IMR-90 (cell line): ENCODE measurements at regions not wholly inside any gene's neighbourhood (a gene's known extent, or its start where the extent isn't known, plus 50 kb on each side); places are given as distances from the start of the nearest gene placed in this dataset.

Experiments
- ATAC-seq: fragments of 200-7000 bp; cut with Tn5 transposase; 2 replicates; pipeline ENCODE4 v1.9.1; 2020; ENCODE audit warnings: low read depth, mild to moderate bottlenecking, moderate library complexity
- BruUV-seq: library from RNA; stranded (reverse); fragments of 400-500 nt; replicated peaks from 2 replicates; lab custom pipeline; 2021; lab: Mats Ljungman, UMichigan
- CTCF ChIA-PET: fragments of 300-600 bp; formaldehyde crosslinking; extraction: SDS; loops from one replicate; lab custom pipeline; 2021; ENCODE audit warnings: antibody characterized with exemption; lab: Yijun Ruan, JAX
- POLR2A ChIA-PET: fragments of 300-600 bp; sonication (Branson Sonifier 250); formaldehyde crosslinking; loops from one replicate; lab custom pipeline; 2022; ENCODE audit warnings: antibody characterized with exemption; ENCODE audit not compliant: unreplicated experiment; lab: Charles Lee
- DNase-seq: peaks from one replicate; pipeline ENCODE4 v3.0.0; 2013
- H2AFZ ChIP-seq: replicated peaks from 2 replicates; pipeline ENCODE3; 2013; ENCODE audit warnings: low read length, mild to moderate bottlenecking; ENCODE audit not compliant: poor library complexity
- H2AK5ac ChIP-seq: 2 replicates; pipeline ENCODE4 v1.6.1; 2013; ENCODE audit warnings: low read depth, low read length, inconsistent platforms
- H2AK9ac ChIP-seq: replicated peaks from 2 replicates; pipeline ENCODE3; 2013; ENCODE audit warnings: mild to moderate bottlenecking, low read depth, low read length, moderate library complexity; ENCODE audit not compliant: poor library complexity
- H2BK120ac ChIP-seq: 2 replicates; pipeline ENCODE4 v1.6.1; 2013; ENCODE audit warnings: low read depth, low read length, inconsistent platforms
- H2BK15ac ChIP-seq: 3 replicates; pipeline ENCODE4 v1.6.1; 2013; ENCODE audit warnings: low read depth, low read length, inconsistent platforms
- H2BK20ac ChIP-seq: 2 replicates; pipeline ENCODE4 v1.6.1; 2013; ENCODE audit warnings: low read depth, mild to moderate bottlenecking, inconsistent platforms, low read length, moderate library complexity
- H2BK5ac ChIP-seq: 2 replicates; pipeline ENCODE4 v1.6.1; 2013; ENCODE audit warnings: mild to moderate bottlenecking, low read depth, low read length, inconsistent platforms; ENCODE audit not compliant: poor library complexity, severe bottlenecking
- H3K14ac ChIP-seq: replicated peaks from 2 replicates; pipeline ENCODE4 v1.6.1; 2013; ENCODE audit warnings: low read depth, low read length, inconsistent platforms
- H3K18ac ChIP-seq: 2 replicates; pipeline ENCODE4 v1.6.1; 2013; ENCODE audit warnings: low read depth, low read length, control low read depth
- H3K23ac ChIP-seq: 2 replicates; pipeline ENCODE4 v1.6.1; 2013; ENCODE audit warnings: low read depth, low read length, inconsistent platforms
- H3K27ac ChIP-seq: 2 replicates; pipeline ENCODE4 v1.5.1; 2013; ENCODE audit warnings: mild to moderate bottlenecking, control low read depth, low read length; ENCODE audit not compliant: insufficient read depth
- H3K27me3 ChIP-seq: 2 replicates; pipeline ENCODE4 v1.6.1; 2013; ENCODE audit warnings: low read length; ENCODE audit not compliant: control insufficient read depth, insufficient read depth
- H3K36me3 ChIP-seq: 2 replicates; pipeline ENCODE4 v1.6.1; 2013; ENCODE audit warnings: low read length, mixed read lengths; ENCODE audit not compliant: control insufficient read depth, insufficient read depth
- H3K4ac ChIP-seq: 2 replicates; pipeline ENCODE4 v1.6.1; 2013; ENCODE audit warnings: low read depth, low read length, inconsistent platforms
- H3K4me1 ChIP-seq: 2 replicates; pipeline ENCODE4 v1.6.1; 2013; ENCODE audit warnings: low read length, mixed read lengths; ENCODE audit not compliant: control insufficient read depth, insufficient read depth
- H3K4me2 ChIP-seq: 2 replicates; pipeline ENCODE4 v1.6.1; 2013; ENCODE audit warnings: low read depth, mild to moderate bottlenecking, control low read depth, low read length, moderate library complexity
- H3K4me3 ChIP-seq: 2 replicates; pipeline ENCODE4 v1.5.1; 2013; ENCODE audit warnings: low read depth, mild to moderate bottlenecking, control low read depth, low read length, moderate library complexity; ENCODE audit not compliant: insufficient read depth
- H3K56ac ChIP-seq: 2 replicates; pipeline ENCODE4 v1.6.1; 2013; ENCODE audit warnings: low read length, inconsistent platforms; ENCODE audit not compliant: insufficient read depth; ENCODE audit errors: extremely low read depth
- H3K79me1 ChIP-seq, 2 experiments: 2 replicates each; pipeline ENCODE4 v1.6.1; 2013; ENCODE audit warnings: low read length in 2 of 2, inconsistent platforms in 1 of 2, low read depth in 1 of 2
- H3K9ac ChIP-seq: 2 replicates; pipeline ENCODE4 v1.6.1; 2013; ENCODE audit warnings: low read depth, low read length, control low read depth
- H3K9me1 ChIP-seq: 2 replicates; pipeline ENCODE4 v1.6.1; 2013; ENCODE audit warnings: low read length, inconsistent platforms; ENCODE audit not compliant: insufficient read depth
- H3K9me3 ChIP-seq: 2 replicates; pipeline ENCODE4 v1.6.1; 2013; ENCODE audit warnings: low read length; ENCODE audit not compliant: control insufficient read depth, insufficient read depth
- H4K20me1 ChIP-seq: 2 replicates; pipeline ENCODE4 v1.6.1; 2013; ENCODE audit warnings: low read length, inconsistent platforms; ENCODE audit not compliant: insufficient read depth
- H4K5ac ChIP-seq: 2 replicates; pipeline ENCODE4 v1.6.1; 2013; ENCODE audit warnings: mild to moderate bottlenecking, low read depth, low read length, control low read depth
- H4K8ac ChIP-seq, 2 experiments: 2 replicates each; pipeline ENCODE4 v1.6.1; 2013; ENCODE audit warnings: low read depth in 2 of 2, low read length in 2 of 2, control low read depth in 1 of 2, inconsistent platforms in 1 of 2
- H4K91ac ChIP-seq: 2 replicates; pipeline ENCODE4 v1.6.1; 2013; ENCODE audit warnings: low read depth, low read length, inconsistent platforms; ENCODE audit not compliant: insufficient read depth
- CEBPB ChIP-seq: IDR thresholded peaks from 2 replicates; pipeline ENCODE4 v1.6.1; 2012; ENCODE audit warnings: low read depth, low read length, improper control_type of control experiment
- RAD21 ChIP-seq: IDR thresholded peaks from 2 replicates; pipeline ENCODE4 v1.6.1; 2012; ENCODE audit warnings: low read length, improper control_type of control experiment
- WGBS, 2 experiments: methylation state at CpG; one replicate each; pipeline versions ENCODE4 v1.1.5 to v1.1.7; 2013; ENCODE audit warnings: missing lambda C conversion rate in 2 of 2; ENCODE audit not compliant: insufficient read length in 1 of 2; ENCODE audit errors: extremely low coverage in 2 of 2; 5-methylcytosine and 5-hydroxymethylcytosine counted together
- dilution Hi-C: fragments of 300-500 bp; cut with HindIII; formaldehyde crosslinking; loops from one replicate; pipeline ENCODE4 v1.14.3; 2018; ENCODE audit warnings: low sequenced_read_pairs; ENCODE audit not compliant: unreplicated experiment
- in situ Hi-C: fragments of 300-500 bp; cut with MboI; formaldehyde crosslinking; loops from 3 replicates; pipeline ENCODE4 v1.14.3; 2019; ENCODE audit warnings: low sequenced_read_pairs, inconsistent platforms, mixed read lengths
- intact Hi-C: fragments of 100-400 bp; cut with micrococcal nuclease; formaldehyde crosslinking; loops from 2 replicates; pipeline ENCODE4 v1.10.0; 2022

GRCh38 chr6:4319981-4320683 is 184.8 kb upstream of the ECI2 start:
- dilution Hi-C loops = no loop called here
- peaks cover 24% of the 10 kb centered on the region for H3K4me1 ChIP-seq

More at GRCh38 chr6:4319981-4320683, 184.8 kb upstream of the ECI2 start:
- Histone ChIP-seq H2BK20ac (peak overlapping the region; percentile 82), H3K4me3 (no peak overlapping the region), H2AK5ac (peak overlapping the region; percentile 35; the same call in 1 of the 2 replicates), H4K91ac (peak overlapping the region; percentile 82), H4K20me1 (no peaks in the 10 kb centered on the region), H3K27me3 (no peaks in the 10 kb centered on the region), H2BK5ac (peak overlapping the region; percentile 83), H3K36me3 (no peaks in the 10 kb centered on the region), H2BK120ac (peak overlapping the region; percentile 84), H3K23ac (no peak overlapping the region; the same call in 1 of the 2 replicates), H3K4ac (peak overlapping the region; percentile 39), H3K9me3 (no peaks in the 10 kb centered on the region), H2AFZ (no peak overlapping the region), H4K5ac (peak overlapping the region; percentile 54; the same call in 1 of the 2 replicates), H2AK9ac (no peak overlapping the region), H3K27ac (peak overlapping the region; percentile 78; the same call in 1 of the 2 replicates), H3K9ac (0 out of 2 replicates have a peak overlapping the region, but pooled peaks have one; percentile 17), H3K18ac (peak overlapping the region; percentile 36), H4K8ac (peak overlapping the region; percentile 3 to 67; a peak in 3 of 4 replicates), H2BK15ac (peak overlapping the region; percentile 79; the same call in 2 of the 3 replicates), H3K14ac (peak overlapping the region; percentile 56), H3K79me1 (no peaks in the 10 kb centered on the region), H3K4me2 (peak overlapping the region; percentile 23; the same call in 1 of the 2 replicates), H3K9me1 (peaks cover 3% of the 10 kb centered on the region; the same call in 1 of the 2 replicates), H3K56ac (peak overlapping the region; percentile 45; the same call in 1 of the 2 replicates)
- DNase-seq = peak; percentile 65
- no CpG with 5 or more reads among the region's 4 CpGs for WGBS, 2 experiments
- TF ChIP-seq RAD21 (no peak), CEBPB (peak; percentile 76)
- in situ Hi-C loops = loop anchor here (5.0 kb wide), 1 partner anchor 612 kb away; no protein-coding TSS in a partner anchor
- CTCF ChIA-PET = interaction anchor here (0.9 kb wide), 1 partner anchor 232 kb away, joined by 3 read pairs; no protein-coding TSS in a partner anchor
- intact Hi-C loops = loop anchor here (2.0 to 10.0 kb wide), 2 partner anchors 263 to 485 kb away; no protein-coding TSS in a partner anchor
- POLR2A ChIA-PET = no interaction called here
- no TSS peak for BruUV-seq
- peak; percentile 8 for ATAC-seq
